ENCODE measurements at regions not wholly inside any gene's neighbourhood (a gene's known extent, or its start where the extent isn't known, plus 50 kb on each side); places are given as distances from the start of the nearest gene placed in this dataset.
"Not testable (repeated sequence)": the region's sequence is repeated elsewhere in the genome, so short reads cannot be mapped to it uniquely, and the experiment has no call there.

DNA sequence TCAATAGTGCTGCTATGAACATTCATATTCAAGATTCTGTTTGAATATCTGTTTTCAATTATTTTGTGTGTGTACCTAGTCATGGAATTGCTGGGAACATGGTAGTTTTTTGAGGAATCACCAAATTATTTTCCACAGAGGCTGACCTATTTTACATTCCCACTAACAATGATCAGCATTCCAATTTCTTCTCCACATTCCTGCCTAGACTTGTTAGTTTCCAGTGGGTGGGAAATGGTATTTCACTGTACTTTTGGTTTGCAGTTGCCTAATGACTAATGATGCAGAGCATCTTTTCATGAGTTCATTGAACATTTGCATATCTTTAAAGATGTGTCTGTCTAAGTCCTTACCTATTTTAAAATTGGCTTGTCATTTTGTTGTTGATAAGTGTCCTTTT is 1182.6 kb upstream of the B3GALT2 start:
- in situ Hi-C loops (cut with HindIII; ENCODE audit: low pct_ligation_motif_present, low pct_unique_long_range_greater_than_20kb, low sequenced_read_pairs) = no loop called here
- no peak for DNase-seq

DNA sequence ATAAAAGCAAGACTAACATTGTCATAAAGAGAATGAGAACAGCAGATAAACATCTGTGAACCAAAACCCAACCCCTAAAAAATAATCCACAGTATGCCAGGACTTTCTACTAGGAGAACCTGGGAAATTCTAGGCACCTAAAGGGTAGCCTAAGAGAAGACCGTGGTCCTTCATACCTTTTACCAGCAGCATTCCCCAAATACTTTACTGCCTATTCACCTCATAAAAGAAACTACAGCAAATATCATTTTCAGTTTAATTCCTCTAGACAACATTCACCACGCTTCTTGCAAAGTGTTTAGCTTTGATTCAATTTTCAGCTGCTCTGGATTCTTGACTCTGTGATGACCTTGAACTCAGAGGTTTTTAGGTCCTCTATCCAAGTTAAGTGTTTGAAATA is 1180.7 kb upstream of the B3GALT2 start:
- in situ Hi-C loops (cut with HindIII; ENCODE audit: low pct_ligation_motif_present, low pct_unique_long_range_greater_than_20kb, low sequenced_read_pairs) = no loop called here

DNA sequence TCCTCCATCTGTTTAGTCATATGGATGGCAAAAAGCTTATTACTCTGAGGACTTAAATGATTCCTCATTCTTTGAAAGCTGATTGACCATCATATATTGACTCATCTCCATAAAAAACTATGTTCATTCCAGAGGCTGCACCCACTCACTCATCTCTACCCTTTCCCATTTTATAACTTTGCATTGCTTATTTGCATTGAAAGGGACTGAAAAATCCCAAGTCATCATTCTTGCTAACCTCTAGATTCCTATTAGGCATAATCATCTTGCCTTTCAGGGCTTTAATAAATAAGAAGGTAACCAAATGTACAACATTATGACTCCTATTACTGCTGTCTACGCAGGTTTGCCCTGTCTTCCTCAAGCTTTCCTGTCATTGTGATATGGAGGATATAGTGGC is 1180.3 kb upstream of the B3GALT2 start:
- DNase-seq = no peak

More for the DNA sequence above, 1180.7 kb upstream of the B3GALT2 start:
- no peak for DNase-seq

DNA sequence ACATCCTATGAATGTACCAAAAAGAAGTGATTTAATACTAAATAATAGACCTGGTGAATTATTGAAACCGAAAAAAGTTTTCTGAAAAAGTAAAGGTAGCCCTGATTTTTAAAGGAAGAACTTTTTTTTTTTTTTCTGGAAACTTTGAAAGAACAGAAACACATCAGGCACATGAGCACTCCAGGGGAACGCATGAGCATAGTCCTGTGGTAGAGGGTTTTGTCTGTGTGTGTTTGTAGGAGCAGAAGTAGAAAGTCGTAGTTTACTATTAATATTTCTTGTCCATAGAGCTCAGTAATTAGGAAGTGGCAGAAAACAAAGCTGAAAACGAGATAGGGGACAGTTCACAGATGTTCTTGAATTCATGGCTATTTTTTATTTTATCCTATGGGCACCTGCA is 1175.9 kb upstream of the B3GALT2 start:
- in situ Hi-C loops (cut with HindIII; ENCODE audit: low pct_ligation_motif_present, low pct_unique_long_range_greater_than_20kb, low sequenced_read_pairs) = no loop called here
- DNase-seq = no peak

More for the DNA sequence above, 1180.3 kb upstream of the B3GALT2 start:
- in situ Hi-C loops (cut with HindIII; ENCODE audit: low pct_ligation_motif_present, low pct_unique_long_range_greater_than_20kb, low sequenced_read_pairs) = no loop called here

DNA sequence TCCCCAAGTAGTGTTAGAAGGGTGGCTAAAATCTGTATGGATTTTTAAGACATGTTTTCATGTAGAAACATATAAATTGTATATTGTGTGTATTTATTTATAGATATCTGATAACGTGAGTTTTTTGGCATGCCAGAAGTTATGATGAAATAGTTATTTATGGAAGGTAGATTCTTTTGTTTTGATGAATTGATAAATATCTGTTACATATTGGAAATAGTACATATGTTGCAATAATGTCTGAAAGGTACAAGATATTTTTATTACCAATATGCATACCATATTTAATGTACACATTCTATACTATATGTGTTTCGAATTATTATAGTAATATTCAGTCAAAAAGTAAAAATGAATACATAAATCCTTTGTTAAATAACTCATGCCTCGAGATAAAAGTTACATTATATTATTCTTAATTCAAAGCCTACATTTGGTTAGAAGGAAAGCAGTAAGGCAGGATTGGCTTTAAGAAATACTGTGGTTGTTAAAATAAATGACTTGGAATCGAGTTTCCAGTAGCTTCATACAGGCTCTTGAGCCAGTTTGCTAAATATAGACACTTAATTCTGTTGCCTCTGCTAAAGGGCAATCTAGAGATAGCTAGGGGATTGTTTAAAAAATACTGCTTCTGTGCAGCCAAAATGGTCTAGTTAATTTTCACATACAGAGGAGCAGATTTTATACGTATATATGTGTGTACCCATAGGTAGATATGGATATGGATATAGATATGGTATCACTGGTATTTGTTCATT is 1175.1 kb upstream of the B3GALT2 start:
- in situ Hi-C loops (cut with HindIII; ENCODE audit: low pct_ligation_motif_present, low pct_unique_long_range_greater_than_20kb, low sequenced_read_pairs) = no loop called here
- DNase-seq = no peak

DNA sequence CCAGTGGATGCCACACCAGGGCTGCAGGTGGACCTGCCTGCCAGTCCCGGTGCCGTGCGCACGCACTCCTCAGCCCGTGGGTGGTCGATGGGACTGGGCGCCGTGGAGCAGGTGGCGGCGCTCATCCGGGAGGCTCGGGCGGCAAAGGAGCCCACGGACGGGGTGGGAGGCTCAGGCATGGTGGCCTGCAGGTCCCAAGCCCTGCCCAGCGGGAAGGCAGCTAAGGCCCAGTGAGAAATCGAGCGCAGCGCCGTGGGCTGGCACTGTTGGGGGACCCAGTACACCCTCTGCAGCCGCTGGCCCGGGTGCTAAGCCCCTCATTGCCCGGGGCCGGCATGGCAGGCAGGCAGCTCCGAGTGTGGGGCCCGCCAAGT is 1171.8 kb upstream of the B3GALT2 start:
- DNase-seq = no peak
- in situ Hi-C loops (cut with HindIII; ENCODE audit: low pct_ligation_motif_present, low pct_unique_long_range_greater_than_20kb, low sequenced_read_pairs) = no loop called here

DNA sequence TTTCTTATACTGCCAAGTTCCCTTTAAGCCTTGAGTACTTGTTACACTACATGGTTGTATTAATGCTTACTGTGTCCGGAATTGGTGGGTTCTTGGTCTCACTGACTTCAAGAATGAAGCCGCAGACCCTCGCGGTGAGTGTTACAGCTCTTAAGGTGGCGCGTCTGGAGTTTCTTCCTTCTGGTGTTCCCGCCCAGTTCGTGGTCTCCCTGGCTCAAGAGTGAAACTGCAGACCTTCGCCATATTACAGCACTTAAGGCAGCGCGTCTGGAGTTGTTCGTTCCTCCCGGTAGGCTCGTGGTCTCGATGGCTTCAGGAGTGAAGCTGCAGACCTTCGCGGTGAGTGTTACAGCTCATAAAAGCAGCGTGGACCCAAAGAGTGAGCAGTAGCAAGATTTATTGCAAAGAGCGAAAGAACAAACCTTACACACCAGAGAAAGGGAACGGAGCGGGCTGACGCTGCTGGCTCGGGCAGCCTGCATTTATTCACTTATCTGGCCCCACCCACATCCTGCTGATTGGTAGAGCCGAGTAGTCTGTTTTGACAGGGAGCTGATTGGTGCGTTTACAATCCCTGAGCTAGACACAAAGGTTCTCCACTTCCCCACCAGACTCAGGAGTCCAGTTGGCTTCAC is 1171.3 kb upstream of the B3GALT2 start:
- DNase-seq; in situ Hi-C loops (cut with HindIII; ENCODE audit: low pct_ligation_motif_present, low pct_unique_long_range_greater_than_20kb, low sequenced_read_pairs): not testable (repeated sequence)

DNA sequence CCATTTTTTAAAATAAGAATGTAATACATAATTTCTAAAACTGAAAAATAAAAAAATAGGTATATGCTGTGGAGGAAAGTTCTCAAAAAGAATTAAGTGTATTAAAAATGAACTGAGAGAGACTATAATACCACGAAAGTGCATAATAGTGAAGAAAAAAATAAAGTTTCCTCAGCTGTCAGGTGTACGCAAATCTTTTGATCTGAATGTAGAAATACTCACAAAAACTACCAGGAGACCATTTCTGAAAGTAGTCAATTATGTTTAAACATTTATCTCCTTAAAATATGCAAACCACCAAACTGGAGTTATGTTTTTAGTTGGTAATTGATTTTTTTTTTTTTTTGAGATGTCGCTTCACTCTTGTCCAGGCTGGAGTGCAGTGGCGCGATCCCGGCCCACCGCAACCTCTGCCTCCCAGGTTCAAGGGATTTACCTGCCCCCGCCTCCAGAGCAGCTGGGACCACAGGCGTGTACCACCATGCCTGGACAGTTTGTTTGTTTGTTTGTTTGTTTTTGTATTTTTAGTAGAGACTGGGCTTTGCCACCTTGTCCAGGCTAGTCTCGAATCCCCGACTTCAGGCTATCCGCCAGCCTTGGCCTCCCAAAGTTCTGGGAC is 1169.2 kb upstream of the B3GALT2 start:
- in situ Hi-C loops (cut with HindIII; ENCODE audit: low pct_ligation_motif_present, low pct_unique_long_range_greater_than_20kb, low sequenced_read_pairs) = no loop called here
- no peak for DNase-seq

DNA sequence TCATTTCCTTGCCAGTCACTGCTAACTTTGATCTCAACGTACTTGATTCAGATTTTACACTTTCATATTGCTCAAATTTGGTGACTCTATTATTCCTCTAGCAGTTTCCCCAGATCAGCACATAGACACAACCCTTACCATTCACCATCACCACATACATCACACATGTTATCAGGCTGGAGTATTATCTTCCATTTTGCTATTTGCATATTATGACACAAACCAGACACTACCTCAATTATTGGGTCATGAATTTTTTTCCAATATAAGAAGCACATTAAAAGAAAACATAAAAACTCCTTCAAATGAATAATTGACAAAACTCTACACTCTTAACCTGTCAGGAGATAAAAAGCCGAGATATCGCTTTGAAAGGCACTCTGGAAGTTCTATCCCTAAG is 1166.7 kb upstream of the B3GALT2 start:
- in situ Hi-C loops (cut with HindIII; ENCODE audit: low pct_ligation_motif_present, low pct_unique_long_range_greater_than_20kb, low sequenced_read_pairs) = no loop called here
- DNase-seq = no peak

DNA sequence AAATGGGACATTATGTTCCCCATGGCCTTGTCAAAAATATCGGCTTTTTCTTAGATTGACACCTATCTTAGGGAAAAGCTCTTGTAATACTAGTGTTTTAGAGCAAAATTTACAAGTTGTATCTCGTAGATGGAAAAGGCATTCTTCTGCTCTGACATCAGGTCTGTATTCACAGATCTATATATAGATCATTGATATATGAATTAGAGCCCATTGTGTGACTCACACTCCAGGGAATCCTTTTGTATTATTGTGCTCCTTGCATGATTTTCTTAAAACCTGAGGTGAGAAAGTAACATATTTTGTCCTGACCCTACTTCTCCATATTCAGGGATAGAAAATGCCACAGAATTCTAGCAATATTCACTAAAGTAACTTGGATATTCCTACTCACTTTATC is 1160.8 kb upstream of the B3GALT2 start:
- in situ Hi-C loops (cut with HindIII; ENCODE audit: low pct_ligation_motif_present, low pct_unique_long_range_greater_than_20kb, low sequenced_read_pairs) = no loop called here
- DNase-seq = no peak

DNA sequence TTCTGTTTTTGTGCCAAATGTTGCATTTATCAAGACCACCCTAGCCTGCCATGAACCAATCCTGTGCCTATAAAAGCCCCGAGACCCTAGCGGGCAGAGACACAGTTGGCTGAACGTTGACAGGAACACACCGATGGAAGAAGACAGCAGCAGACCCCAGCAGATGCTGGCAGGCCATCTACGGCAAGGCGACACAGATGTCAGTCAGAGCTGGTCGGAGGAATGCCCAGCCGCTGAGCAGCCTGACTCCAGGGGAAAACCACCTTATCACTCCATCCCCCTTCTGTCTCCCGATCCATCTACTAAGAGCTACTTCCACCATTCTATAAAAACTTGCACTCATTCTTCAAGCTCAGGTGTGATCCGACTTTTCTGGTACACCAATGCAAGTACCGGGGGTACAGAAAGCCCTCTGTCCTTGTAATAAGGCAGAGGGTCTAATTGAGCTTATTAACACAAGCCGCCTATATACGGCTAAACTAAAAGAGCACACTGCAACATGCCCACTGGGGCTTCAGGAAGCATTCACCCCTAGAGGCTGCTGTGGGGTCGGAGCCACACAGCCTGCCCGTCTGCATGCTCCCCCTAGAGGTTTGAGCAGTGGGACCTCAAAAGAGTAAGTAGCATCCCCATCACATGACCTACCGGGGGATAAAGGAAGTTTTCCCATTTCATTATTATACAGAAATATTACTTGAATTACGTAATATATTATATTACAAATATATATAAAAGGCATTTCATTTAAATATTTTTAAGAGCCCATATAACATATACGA is 1156.3 kb upstream of the B3GALT2 start:
- in situ Hi-C loops (cut with HindIII; ENCODE audit: low pct_ligation_motif_present, low pct_unique_long_range_greater_than_20kb, low sequenced_read_pairs) = no loop called here
- no peak for DNase-seq

DNA sequence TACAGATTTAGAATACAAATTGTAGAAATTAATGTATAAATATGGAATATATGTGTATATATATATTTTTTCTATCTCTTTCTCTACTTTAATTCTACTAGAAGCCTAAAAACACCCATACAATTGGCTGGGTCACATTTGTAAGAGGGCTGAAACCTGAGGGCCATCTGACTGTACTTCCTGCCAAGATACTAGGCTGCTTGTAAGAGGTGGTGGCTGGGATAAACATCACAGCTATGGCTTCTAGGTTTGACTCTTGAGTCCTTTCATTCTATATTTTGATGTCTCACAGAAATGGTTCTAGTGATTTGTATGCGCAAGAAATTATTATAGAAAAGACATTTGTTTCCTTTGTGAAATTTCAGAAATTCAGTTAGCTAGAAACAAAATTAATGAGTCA is 1155.2 kb upstream of the B3GALT2 start:
- DNase-seq = no peak
- in situ Hi-C loops (cut with HindIII; ENCODE audit: low pct_ligation_motif_present, low pct_unique_long_range_greater_than_20kb, low sequenced_read_pairs) = no loop called here

DNA sequence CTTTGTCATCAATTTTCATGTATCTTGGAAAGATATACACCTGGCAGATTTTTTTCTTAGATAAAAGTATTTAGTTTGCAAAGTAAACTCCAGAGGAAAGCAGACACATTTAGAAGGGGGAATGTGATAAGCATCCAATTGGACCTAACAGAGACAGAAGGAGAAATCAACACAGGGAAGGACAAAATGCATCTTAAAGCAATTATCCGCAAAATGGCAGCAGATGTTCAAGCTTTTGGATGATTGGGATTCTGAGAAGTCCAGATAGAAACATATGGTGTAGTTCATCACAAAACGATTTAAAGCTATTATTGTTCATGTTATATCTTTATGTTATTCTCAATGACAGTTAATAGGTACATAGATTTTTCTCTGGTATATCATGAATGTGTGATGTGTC is 1153.1 kb upstream of the B3GALT2 start:
- in situ Hi-C loops (cut with HindIII; ENCODE audit: low pct_ligation_motif_present, low pct_unique_long_range_greater_than_20kb, low sequenced_read_pairs) = no loop called here
- no peak for DNase-seq

DNA sequence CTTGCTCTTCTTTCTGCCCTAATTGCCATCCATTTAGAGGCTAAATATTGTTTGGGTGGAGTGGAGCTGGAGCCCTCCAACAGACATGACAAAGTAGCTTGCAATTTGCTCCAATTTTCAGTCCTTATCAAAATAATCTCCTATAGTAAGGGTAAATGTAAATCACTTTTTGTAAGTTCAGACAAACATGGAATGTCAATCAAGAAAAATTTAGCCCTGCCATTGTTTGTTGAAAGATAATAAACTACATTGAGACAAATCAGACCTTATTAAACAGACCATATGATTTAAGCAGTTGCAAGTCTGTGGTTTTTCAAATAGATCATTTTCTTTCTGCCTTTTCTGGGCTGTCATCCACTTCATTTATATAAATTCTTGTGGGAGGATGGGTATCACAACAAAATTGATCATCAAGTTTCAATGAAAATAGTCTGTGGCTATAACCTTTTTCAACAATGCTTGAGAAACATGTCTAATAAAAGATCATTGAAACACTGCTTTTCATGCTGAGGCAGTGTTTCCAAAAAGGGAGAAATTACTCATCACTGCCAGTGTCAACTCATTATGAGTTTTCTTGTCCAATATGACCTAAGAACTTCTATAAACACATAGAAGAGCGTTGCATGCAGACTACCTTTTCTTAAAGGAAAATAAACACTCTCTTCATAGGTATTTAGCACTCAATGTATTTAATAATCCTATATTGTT is 1152.0 kb upstream of the B3GALT2 start:
- no peak for DNase-seq
- in situ Hi-C loops (cut with HindIII; ENCODE audit: low pct_ligation_motif_present, low pct_unique_long_range_greater_than_20kb, low sequenced_read_pairs) = no loop called here

DNA sequence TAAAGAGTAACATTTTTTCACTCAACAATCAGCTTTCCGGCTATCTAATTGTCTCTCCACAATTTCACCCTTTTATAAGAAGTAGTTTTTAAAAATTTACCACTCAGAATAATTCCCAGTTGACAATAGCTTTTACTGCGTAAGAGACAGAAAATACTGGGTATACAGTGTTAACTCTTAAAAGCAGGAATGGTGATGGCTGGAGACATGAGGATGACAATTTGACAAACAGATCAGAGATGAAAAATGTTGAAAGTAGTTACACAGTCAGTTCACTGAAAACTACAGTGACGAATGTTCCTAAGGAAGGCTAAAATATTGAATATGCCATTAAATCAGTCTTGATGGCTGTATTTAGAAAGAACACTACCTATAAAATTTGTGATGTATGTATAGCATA is 1146.8 kb upstream of the B3GALT2 start:
- no peak for DNase-seq
- in situ Hi-C loops (cut with HindIII; ENCODE audit: low pct_ligation_motif_present, low pct_unique_long_range_greater_than_20kb, low sequenced_read_pairs) = no loop called here

DNA sequence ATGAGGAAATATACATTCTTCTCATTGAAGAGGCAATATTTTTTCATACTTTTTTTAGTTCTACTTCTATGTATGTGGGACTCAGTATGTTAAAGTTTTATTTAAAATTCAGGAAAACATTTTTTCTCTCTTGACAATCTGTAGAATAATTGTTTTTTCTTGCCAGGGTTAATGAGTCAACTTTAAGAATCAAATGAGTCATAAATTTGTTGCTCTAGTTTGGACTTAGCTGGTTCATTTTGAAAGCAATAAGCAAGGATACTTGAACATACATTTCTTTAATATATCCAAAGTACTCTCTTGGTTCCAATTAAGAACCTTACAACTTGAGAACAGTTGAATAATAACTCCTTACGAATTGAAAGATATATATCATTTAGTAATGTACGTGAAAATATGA is 1145.3 kb upstream of the B3GALT2 start:
- no peak for DNase-seq
- in situ Hi-C loops (cut with HindIII; ENCODE audit: low pct_ligation_motif_present, low pct_unique_long_range_greater_than_20kb, low sequenced_read_pairs) = no loop called here

DNA sequence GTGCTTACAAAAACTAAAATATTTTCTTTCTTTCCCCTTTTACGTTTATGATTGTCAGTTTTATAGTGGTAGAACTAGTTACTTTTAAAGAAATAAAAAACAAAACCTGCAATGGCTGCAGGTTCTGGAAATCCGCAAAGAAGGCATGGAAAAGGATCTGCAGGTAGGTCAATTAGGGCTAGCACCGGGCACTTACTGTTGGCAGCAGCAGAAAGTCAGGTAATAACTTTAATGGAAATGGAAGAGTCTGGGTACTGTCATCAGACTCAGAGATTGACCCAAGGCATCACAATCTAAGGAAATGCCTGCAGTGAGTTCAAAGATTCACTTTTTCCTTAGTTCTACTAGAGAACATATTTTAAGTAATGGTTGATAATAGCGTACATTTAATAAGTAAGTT is 1136.3 kb upstream of the B3GALT2 start:
- in situ Hi-C loops (cut with HindIII; ENCODE audit: low pct_ligation_motif_present, low pct_unique_long_range_greater_than_20kb, low sequenced_read_pairs) = no loop called here
- no peak for DNase-seq

DNA sequence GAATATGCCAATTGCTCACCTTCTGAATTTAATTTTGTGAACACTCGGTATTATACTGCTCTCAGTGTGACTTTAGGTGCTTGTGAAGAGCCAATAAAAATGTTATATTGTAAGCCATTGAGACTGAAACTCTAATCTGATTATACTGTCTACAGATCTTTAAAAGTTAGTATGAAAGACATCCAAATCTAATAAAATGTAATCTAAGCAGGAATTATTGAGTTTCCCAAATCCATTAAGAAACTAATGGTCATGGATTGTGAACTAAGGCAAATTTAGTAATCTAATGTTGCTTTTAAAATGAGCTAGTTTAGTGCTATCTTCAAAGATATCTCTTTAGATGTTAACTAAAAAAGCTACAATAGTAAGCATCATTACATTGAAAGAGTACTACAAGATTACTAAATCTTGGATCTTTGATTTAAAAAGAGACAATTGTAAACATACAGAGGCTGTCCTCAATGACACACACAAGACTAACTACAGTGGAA is 1132.4 kb upstream of the B3GALT2 start:
- in situ Hi-C loops (cut with HindIII; ENCODE audit: low pct_ligation_motif_present, low pct_unique_long_range_greater_than_20kb, low sequenced_read_pairs) = no loop called here
- DNase-seq = no peak

DNA sequence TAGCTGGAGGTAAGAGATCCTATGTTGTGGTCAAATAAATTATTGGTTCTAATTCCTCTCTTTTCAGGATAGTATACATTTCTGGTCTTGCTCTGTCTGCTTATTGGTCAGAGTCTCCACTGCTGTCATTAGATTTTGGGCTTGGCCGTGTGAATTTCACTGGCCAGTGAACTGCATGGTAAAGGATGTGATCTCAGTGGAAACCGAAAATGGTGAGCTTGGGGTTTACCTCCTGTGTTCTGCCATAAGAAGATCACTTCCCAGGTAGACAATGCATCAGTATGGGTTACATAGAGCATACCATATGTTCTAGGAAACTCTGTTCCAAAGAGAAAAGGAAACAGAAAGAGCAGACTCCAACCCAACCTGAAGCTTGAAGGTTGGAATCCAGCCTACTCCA is 1123.3 kb upstream of the B3GALT2 start:
- DNase-seq = no peak
- in situ Hi-C loops (cut with HindIII; ENCODE audit: low pct_ligation_motif_present, low pct_unique_long_range_greater_than_20kb, low sequenced_read_pairs) = no loop called here
